ENCODE measurements at regions not wholly inside any gene's neighbourhood (a gene's known extent, or its start where the extent isn't known, plus 50 kb on each side); places are given as distances from the start of the nearest gene placed in this dataset.
"Not testable (repeated sequence)": the region's sequence is repeated elsewhere in the genome, so short reads cannot be mapped to it uniquely, and the experiment has no call there.

DNA sequence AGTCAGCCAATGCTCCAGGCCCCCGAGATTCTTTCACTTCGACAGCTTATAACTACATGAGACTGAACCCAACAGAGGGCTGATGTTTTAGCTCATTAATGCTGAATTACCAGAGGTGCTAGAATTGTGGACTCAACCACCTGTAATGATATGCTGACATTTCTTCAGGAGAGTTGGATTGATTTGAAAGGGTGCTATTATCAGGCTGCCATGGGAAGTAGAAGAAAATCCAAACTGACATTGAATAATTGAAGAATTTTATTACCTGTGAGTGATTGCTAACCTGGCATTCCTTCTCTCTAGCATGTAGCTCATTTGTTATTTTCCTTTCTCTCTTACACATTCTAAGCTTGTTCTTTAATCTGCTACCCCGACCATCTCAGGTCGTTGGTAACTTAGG, 488.8 kb downstream of the PID1 start:
- DNase-seq = no peak

DNA sequence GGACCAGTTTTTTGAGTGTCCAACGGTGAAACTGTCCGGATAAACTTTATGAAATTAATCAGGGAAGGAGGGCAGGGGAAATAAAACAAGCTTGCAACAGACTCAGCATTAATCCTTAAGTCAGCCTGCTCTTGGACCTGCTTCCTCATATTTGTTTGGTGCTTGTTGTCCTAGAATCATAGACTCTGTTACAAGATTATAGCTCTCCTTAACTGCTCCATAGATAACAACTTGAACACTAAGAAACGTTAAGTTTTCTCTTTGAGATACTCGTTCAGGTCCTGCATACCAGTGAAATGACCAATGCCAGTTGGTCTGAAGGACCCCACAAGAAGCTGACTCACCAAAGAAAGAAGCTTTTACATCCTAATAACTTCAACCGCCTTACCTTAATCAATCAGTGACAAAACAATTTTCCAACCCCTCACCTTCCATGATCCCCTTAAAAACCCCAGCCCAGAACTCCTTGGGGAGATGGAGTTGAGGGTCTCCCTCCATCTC, 493.2 kb downstream of the PID1 start:
- no peak for DNase-seq

DNA sequence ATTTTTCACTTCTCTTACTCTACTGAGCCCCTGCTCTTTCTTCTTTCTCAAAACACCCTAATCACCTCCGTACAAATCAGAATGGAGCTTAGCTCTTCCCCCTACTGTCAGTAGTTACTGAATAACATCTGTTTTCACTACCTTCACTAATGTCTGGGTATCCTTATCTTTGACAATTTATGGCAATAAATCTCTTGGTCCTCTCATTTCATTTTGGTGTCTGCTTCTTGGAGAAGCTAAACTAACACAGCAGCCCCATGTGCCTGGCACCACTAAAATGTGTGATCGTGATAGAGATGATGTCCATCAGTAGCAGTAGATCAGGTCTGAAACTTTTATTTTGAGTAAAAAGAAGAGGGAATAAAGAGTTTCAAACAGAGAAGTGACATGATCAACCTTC, 496.5 kb downstream of the PID1 start:
- DNase-seq = no peak

- no peak for DNase-seq
Measured at GRCh38 chr2:228771774-228772173, 499.3 kb downstream of the PID1 start.

DNA sequence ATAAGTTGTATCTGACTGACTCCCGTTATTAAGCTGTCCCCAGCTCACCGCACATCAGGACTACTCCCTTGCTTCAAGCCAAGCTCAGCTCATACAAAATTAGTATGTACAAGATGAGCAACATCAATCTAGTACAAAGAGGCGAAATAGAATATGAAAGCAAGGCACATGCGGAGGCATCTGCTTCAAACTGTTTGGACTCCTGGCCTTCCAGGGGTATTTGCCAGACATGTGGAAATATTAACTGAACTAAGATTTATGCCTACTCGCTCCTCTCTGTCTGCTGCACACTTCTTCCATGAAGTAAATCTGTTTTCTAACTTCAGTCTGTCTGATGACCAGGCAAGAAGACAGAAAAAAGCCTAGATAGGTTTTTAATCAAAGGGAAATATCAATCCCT, 499.8 kb downstream of the PID1 start:
- DNase-seq = no peak

GRCh38 chr2:228768818-228769217, 502.3 kb downstream of the PID1 start:
- DNase-seq = no peak

GRCh38 chr2:228768141-228768540, 502.9 kb downstream of the PID1 start:
- not testable (repeated sequence) for DNase-seq

- no peak for DNase-seq
Measured at GRCh38 chr2:228767196-228767595, 503.9 kb downstream of the PID1 start.

- DNase-seq = no peak
Measured at GRCh38 chr2:228763379-228763981, 507.6 kb downstream of the PID1 start.

- no peak for DNase-seq
Measured at GRCh38 chr2:228762565-228762964, 508.5 kb downstream of the PID1 start.

DNA sequence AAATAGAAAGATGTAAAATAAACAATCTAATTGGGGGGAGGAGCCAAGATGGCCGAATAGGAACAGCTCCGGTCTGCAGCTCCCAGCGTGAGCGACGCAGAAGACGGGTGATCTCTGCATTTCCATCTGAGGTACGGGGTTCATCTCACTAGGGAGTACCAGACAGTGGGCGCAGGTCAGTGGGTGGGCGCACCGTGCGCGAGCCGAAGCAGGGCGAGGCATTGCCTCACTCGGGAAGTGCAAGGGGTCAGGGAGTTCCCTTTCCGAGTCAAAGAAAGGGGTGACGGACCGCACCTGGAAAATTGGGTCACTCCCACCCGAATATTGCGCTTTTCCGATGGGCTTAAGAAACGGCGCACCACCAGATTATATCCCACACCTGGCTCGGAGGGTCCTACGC, 515.4 kb downstream of the PID1 start:
- not testable (repeated sequence) for DNase-seq

DNA sequence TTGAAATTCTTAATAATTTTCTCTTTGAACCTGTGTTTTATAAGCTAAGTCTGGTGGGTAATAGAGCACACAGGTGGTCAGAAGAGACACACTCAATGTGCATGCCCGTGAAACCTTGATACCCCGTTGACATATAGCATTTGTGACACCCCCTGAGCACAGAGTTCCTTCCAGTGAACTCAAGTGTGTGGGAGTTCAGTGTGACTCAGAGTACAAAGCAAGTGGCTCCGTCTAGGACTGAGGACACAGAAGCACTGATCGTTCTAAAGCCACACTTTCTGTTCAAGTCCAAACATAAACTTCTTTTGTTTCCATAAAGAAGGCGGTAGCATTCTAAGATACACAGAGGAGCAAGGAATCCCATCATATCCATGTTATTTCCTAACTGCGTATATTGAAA, 523.6 kb downstream of the PID1 start:
- no peak for DNase-seq

- no peak for DNase-seq
Measured at GRCh38 chr2:228738671-228739380, 532.3 kb downstream of the PID1 start.

- DNase-seq = no peak
Measured at GRCh38 chr2:228735697-228736096, 535.4 kb downstream of the PID1 start.

GRCh38 chr2:228731517-228731916, 539.6 kb downstream of the PID1 start:
- DNase-seq = no peak

GRCh38 chr2:228728961-228729360, 542.1 kb downstream of the PID1 start:
- DNase-seq = no peak

- DNase-seq = no peak
Measured at GRCh38 chr2:228725031-228725430, 543.5 kb upstream of the SPHKAP start.

DNA sequence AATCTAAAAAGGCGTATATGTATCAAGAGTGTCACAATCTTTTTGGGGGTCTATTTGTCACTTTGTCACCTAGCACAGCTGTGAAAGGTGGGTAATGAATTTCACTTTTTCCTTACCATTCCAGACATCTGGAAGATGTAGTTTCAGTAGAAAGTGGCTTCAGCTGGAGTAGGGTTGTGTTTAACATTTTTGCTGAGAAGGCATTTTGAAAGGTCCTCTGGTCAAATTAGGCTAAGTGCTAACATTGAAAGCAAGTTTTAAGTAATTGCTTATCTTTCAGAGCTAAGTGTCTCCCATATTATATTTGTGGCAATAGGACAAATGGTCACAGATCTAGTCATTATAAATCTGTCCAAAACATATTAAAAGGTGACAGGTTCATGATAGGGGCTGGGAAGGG, 542.1 kb upstream of the SPHKAP start:
- DNase-seq = no peak

DNA sequence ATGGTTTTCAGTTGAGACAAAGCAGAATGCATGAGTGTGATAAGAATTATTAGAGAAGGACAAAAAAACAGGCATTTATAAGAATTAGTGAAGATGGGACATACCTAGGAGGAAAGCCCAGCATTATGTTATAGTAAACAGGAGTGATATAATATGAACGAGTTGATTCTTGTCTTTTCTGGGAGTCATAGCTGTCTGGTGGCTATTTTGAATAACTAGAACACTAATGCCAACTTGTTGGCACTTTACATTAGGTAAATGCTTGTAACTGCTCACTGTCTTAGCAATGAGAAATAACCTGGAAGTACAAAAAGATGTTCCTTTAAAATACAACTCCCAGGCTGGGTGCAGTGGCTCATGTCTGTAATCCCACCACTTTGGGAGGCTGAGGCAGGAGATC, 540.8 kb upstream of the SPHKAP start:
- no peak for DNase-seq

- DNase-seq = no peak
Measured at GRCh38 chr2:228720895-228721294, 539.4 kb upstream of the SPHKAP start.

DNA sequence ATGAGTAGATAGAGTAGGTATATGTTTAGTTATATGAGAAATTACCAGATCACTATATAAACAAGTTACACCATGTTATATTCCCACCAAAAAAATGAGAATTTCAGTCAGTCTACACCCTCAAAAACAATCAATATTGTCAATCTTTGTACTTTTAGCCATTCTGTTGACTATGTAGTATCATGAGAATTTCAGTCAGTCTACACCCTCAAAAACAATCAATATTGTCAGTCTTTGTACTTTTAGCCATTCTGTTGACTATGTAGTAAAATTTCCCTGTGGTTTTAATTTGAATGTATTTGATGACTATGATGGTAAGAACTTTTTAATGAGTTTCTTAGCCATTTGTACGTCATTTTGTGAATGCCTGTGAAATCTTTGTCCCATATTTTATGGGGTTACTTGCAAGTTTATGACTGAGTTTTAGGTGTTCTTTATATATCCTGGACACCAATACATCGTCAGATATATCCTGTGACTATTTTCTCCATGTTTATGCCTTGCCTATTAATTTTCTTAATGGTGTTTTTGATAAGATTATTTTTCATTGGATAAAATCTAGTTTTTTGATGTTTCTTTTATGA, 528.4 kb upstream of the SPHKAP start:
- DNase-seq = no peak

GRCh38 chr2:228707846-228708245, 526.4 kb upstream of the SPHKAP start:
- DNase-seq = no peak

DNA sequence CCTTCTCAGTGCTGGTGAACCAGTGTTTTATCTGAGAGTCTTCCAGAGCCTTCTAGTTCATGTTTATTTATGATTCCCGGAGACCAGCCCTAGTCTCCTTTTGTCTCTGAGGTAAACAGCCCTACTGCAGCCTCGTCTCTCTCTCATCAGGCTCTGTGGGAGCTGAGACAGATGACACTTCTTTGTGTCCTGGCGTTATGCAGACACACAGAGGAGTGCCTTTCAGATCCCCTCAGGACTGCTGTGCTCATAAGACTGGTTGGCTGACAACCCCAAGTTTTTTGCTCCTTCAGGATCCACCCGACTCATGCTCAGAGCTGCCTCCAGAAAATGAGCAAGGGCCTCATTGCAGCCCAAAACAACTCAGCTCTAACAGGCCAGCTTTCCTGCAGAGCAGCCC, 523.8 kb upstream of the SPHKAP start:
- no peak for DNase-seq

- no peak for DNase-seq
Measured at GRCh38 chr2:228703152-228703551, 521.7 kb upstream of the SPHKAP start.

All from RPMI8226 (cell line).